ENCODE measurements at regions not wholly inside any gene's neighbourhood (a gene's known extent, or its start where the extent isn't known, plus 50 kb on each side); places are given as distances from the start of the nearest gene placed in this dataset.
"Not testable (repeated sequence)": the region's sequence is repeated elsewhere in the genome, so short reads cannot be mapped to it uniquely, and the experiment has no call there.

DNA sequence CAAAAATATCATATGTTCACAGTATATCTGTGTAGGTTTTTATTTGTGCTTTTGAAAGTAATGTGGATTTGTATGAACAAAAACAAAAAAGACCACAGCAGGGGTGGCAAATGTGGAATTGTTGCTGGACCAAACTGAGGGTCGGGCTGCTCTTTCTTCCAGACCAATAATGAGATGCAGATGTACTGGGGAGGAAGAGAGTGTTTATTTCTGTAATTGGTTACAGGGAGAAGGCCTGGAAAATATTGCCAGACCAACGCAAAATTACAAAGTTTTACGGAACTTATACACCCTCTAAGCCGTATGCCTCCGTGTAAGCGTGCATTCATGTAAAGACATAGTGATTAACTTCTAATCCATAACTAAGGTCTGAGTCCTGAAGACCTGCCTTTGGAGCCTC, 353.9 kb upstream of the C16orf82 start:
- Mint-ChIP-seq H3K36me3 (ENCODE audit: low read depth, unreplicated experiment) (no peaks in the 10 kb centered on the region), H3K9me3 (ENCODE audit: unreplicated experiment) (peaks cover 33% of the 10 kb centered on the region), H3K4me3 (ENCODE audit: unreplicated experiment) (no peak overlapping the region), H3K27ac (ENCODE audit: unreplicated experiment) (no peak overlapping the region), H3K4me1 (ENCODE audit: unreplicated experiment) (peaks cover 2% of the 10 kb centered on the region), H3K27me3 (ENCODE audit: unreplicated experiment) (peaks cover 5% of the 10 kb centered on the region)
- DNase-seq (ENCODE audit: low spot score), result no peak
- TF ChIP-seq, protein P1, sequence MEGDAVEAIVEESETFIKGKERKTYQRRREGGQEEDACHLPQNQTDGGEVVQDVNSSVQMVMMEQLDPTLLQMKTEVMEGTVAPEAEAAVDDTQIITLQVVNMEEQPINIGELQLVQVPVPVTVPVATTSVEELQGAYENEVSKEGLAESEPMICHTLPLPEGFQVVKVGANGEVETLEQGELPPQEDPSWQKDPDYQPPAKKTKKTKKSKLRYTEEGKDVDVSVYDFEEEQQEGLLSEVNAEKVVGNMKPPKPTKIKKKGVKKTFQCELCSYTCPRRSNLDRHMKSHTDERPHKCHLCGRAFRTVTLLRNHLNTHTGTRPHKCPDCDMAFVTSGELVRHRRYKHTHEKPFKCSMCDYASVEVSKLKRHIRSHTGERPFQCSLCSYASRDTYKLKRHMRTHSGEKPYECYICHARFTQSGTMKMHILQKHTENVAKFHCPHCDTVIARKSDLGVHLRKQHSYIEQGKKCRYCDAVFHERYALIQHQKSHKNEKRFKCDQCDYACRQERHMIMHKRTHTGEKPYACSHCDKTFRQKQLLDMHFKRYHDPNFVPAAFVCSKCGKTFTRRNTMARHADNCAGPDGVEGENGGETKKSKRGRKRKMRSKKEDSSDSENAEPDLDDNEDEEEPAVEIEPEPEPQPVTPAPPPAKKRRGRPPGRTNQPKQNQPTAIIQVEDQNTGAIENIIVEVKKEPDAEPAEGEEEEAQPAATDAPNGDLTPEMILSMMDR (IDR thresholded peaks at IDR 0.05; ENCODE audit: unreplicated experiment), result no peak

- TF ChIP-seq, protein P1 (IDR thresholded peaks at IDR 0.05; ENCODE audit: unreplicated experiment), result no peak
- no peak overlapping the region for H3K27ac Mint-ChIP-seq (ENCODE audit: unreplicated experiment)
- H3K36me3 Mint-ChIP-seq (ENCODE audit: low read depth, unreplicated experiment), result peaks cover 7% of the 10 kb centered on the region
- peaks cover 2% of the 10 kb centered on the region for H3K27me3 Mint-ChIP-seq (ENCODE audit: unreplicated experiment)
- H3K4me1 Mint-ChIP-seq (ENCODE audit: unreplicated experiment), result peaks cover 7% of the 10 kb centered on the region
- DNase-seq (ENCODE audit: low spot score), result no peak
- peaks cover 43% of the 10 kb centered on the region for H3K9me3 Mint-ChIP-seq (ENCODE audit: unreplicated experiment)
- H3K4me3 Mint-ChIP-seq (ENCODE audit: unreplicated experiment), result no peak overlapping the region
These were observed 350.8 kb upstream of the C16orf82 start for GRCh38 chr16:26715969-26716368.

DNA sequence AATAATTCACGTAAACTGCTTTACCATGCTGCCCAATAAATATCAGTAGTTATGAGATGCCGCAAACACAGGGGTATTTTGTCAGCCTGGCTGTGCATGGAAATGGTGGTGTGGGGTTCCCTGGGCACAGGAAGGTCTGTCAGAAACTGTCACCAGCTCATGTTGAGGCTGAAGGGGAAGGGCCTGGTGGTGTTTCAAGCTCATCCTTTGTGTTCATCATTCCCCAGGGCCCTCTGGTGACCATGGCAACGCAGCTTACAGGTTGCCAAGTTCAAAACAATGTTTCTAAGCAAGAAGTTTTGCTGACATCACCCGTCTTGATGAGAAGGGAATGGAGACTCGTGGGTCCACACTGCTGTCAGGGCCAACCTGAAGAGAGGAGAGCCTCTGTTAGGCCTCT, 348.9 kb upstream of the C16orf82 start:
- TF ChIP-seq, protein P1 (IDR thresholded peaks at IDR 0.05; ENCODE audit: unreplicated experiment), result no peak
- peaks cover 7% of the 10 kb centered on the region for H3K36me3 Mint-ChIP-seq (ENCODE audit: low read depth, unreplicated experiment)
- H3K27me3 Mint-ChIP-seq (ENCODE audit: unreplicated experiment), result peaks cover 2% of the 10 kb centered on the region
- H3K27ac Mint-ChIP-seq (ENCODE audit: unreplicated experiment), result peak overlapping the region; percentile 74
- no peak overlapping the region for H3K4me3 Mint-ChIP-seq (ENCODE audit: unreplicated experiment)
- H3K9me3 Mint-ChIP-seq (ENCODE audit: unreplicated experiment), result peaks cover 33% of the 10 kb centered on the region
- DNase-seq (ENCODE audit: low spot score), result no peak
- H3K4me1 Mint-ChIP-seq (ENCODE audit: unreplicated experiment), result peaks cover 7% of the 10 kb centered on the region

DNA sequence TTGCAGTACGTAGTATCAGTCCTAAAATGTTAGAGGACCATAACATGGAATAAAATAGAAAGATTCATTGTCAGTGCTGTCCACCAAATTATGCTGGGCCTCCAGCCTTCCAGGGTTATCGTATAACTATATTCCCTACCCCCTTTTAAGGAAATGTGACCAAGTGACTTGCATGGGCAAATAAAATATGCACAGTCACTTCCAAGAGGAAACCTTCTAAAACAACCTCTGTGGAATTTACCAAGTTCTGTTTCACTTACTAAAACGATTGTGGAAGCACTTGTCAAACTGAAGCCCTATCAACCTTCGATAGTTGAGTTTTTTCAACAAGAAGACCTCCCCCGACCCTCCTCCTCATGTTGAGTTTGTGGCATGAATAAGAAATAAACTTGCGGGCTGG, 345.4 kb upstream of the C16orf82 start:
- Mint-ChIP-seq H3K27ac (ENCODE audit: unreplicated experiment) (no peak overlapping the region), H3K4me3 (ENCODE audit: unreplicated experiment) (no peak overlapping the region), H3K9me3 (ENCODE audit: unreplicated experiment) (peaks cover 33% of the 10 kb centered on the region), H3K36me3 (ENCODE audit: low read depth, unreplicated experiment) (peaks cover 7% of the 10 kb centered on the region), H3K4me1 (ENCODE audit: unreplicated experiment) (peaks cover 7% of the 10 kb centered on the region), H3K27me3 (ENCODE audit: unreplicated experiment) (peaks cover 3% of the 10 kb centered on the region)
- TF ChIP-seq, protein P1 (IDR thresholded peaks at IDR 0.05; ENCODE audit: unreplicated experiment), result no peak
- DNase-seq (ENCODE audit: low spot score), result no peak

- not testable (repeated sequence) for H3K27ac Mint-ChIP-seq (ENCODE audit: unreplicated experiment); H3K4me1 Mint-ChIP-seq (ENCODE audit: unreplicated experiment); H3K27me3 Mint-ChIP-seq (ENCODE audit: unreplicated experiment); DNase-seq (ENCODE audit: low spot score); H3K4me3 Mint-ChIP-seq (ENCODE audit: unreplicated experiment)
- peaks cover 37% of the 10 kb centered on the region for H3K9me3 Mint-ChIP-seq (ENCODE audit: unreplicated experiment)
- H3K36me3 Mint-ChIP-seq (ENCODE audit: low read depth, unreplicated experiment), result peaks cover 10% of the 10 kb centered on the region
These were observed 344.8 kb upstream of the C16orf82 start for GRCh38 chr16:26721957-26722356.

DNA sequence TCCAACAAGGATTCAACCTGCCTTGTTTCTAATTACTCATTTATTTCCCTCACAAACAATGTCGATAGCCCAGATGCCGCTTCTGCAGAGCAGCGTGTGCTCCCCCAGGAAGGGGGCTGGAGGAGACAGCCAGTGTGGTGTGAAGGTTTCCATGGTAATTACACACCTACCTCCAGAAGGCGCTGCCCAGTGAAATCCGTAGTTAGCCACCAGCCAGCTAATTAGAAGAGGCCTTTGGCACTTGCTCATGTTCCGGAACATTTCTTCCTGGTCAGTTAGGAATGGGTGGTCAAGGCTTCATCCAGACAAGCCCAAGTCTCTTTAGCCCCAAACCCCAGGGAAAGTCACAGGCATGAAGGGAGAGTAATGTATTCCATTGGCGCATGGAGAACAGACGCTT, 342.5 kb upstream of the C16orf82 start:
- Mint-ChIP-seq H3K9me3 (ENCODE audit: unreplicated experiment) (peaks cover 28% of the 10 kb centered on the region), H3K4me1 (ENCODE audit: unreplicated experiment) (peaks cover under 1% of the 10 kb centered on the region), H3K27ac (ENCODE audit: unreplicated experiment) (no peak overlapping the region), H3K27me3 (ENCODE audit: unreplicated experiment) (peaks cover 8% of the 10 kb centered on the region), H3K4me3 (ENCODE audit: unreplicated experiment) (no peak overlapping the region), H3K36me3 (ENCODE audit: low read depth, unreplicated experiment) (peaks cover 7% of the 10 kb centered on the region)
- TF ChIP-seq, protein P1 (IDR thresholded peaks at IDR 0.05; ENCODE audit: unreplicated experiment), result no peak
- DNase-seq (ENCODE audit: low spot score), result no peak

Measured in endothelial cell (in vitro differentiated cells).